AG10803 (cell line): ENCODE measurements at regions not wholly inside any gene's neighbourhood (a gene's known extent, or its start where the extent isn't known, plus 50 kb on each side); places are given as distances from the start of the nearest gene placed in this dataset.
A peak's percentile ranks its signal among the peaks of the same experiment; 100 is the strongest.
"Not testable (repeated sequence)": the region's sequence is repeated elsewhere in the genome, so short reads cannot be mapped to it uniquely, and the experiment has no call there.

Source experiments
- DNase-seq: peaks from one replicate; pipeline ENCODE4 v3.0.0; 2010; ENCODE audit warnings: low read depth
- H3K4me3 ChIP-seq: 2 replicates; pipeline ENCODE4 v1.5.1; 2011; ENCODE audit warnings: mild to moderate bottlenecking, low read length, control low read depth
- CTCF ChIP-seq: conservative IDR thresholded peaks from 2 replicates; pipeline ENCODE4 v1.5.1; 2011; ENCODE audit warnings: mild to moderate bottlenecking, low read length, control low read depth, inconsistent platforms

- no peak overlapping the region for H3K4me3 ChIP-seq
- no peak for TF ChIP-seq CTCF
- no peak for DNase-seq
These were observed 365.5 kb downstream of the ZNF674 start for GRCh38 chrX:46179748-46180147.

- H3K4me3 ChIP-seq: no peak overlapping the region
- no peak for TF ChIP-seq CTCF
- DNase-seq: no peak
These were observed 366.5 kb downstream of the ZNF674 start for GRCh38 chrX:46178763-46179162.

GRCh38 chrX:46173159-46173558, 372.1 kb downstream of the ZNF674 start:
- DNase-seq: no peak
- no peak overlapping the region for H3K4me3 ChIP-seq
- TF ChIP-seq CTCF: no peak

- DNase-seq, H3K4me3 ChIP-seq: not testable (repeated sequence)
These were observed 373.8 kb downstream of the ZNF674 start for GRCh38 chrX:46171457-46171856.

- no peak for DNase-seq
- no peak overlapping the region for H3K4me3 ChIP-seq
- no peak for TF ChIP-seq CTCF
These were observed 375.4 kb downstream of the ZNF674 start for GRCh38 chrX:46169808-46170207.

- no peak for TF ChIP-seq CTCF
- no peak overlapping the region for H3K4me3 ChIP-seq
- DNase-seq: no peak
These were observed 377.0 kb downstream of the ZNF674 start for GRCh38 chrX:46168254-46168653.

- no peak overlapping the region for H3K4me3 ChIP-seq
- DNase-seq: no peak
- no peak for TF ChIP-seq CTCF
These were observed 379.4 kb downstream of the ZNF674 start for GRCh38 chrX:46165866-46166265.

GRCh38 chrX:46165411-46165810, 379.8 kb downstream of the ZNF674 start:
- TF ChIP-seq CTCF: no peak
- peak; percentile 77 for DNase-seq
- H3K4me3 ChIP-seq: no peak overlapping the region
